HG03060 (cell line): ENCODE measurements at regions not wholly inside any gene's neighbourhood (a gene's known extent, or its start where the extent isn't known, plus 50 kb on each side); places are given as distances from the start of the nearest gene placed in this dataset.
"Not testable (repeated sequence)": the region's sequence is repeated elsewhere in the genome, so short reads cannot be mapped to it uniquely, and the experiment has no call there.

ENCODE experiments used
- ATAC-seq: cut with Tn5 transposase; IDR thresholded peaks from one replicate; pipeline ENCODE4 v1.9.1; 2021; ENCODE audit warnings: low read depth, moderate number of reproducible peaks; ENCODE audit not compliant: unreplicated experiment

GRCh38 chr15:26043018-26043417 lies 179.9 kb upstream of the ATP10A start:
- no peak for ATAC-seq

- no peak for ATAC-seq
Observed at GRCh38 chr15:26038693-26039092, 175.6 kb upstream of the ATP10A start.

GRCh38 chr15:26037369-26037768 lies 174.2 kb upstream of the ATP10A start:
- no peak for ATAC-seq

- ATAC-seq: no peak
Observed at GRCh38 chr15:26033493-26033892, 170.4 kb upstream of the ATP10A start.

GRCh38 chr15:26032162-26032846 lies 169.2 kb upstream of the ATP10A start:
- no peak for ATAC-seq

- not testable (repeated sequence) for ATAC-seq
Observed at GRCh38 chr15:26029586-26029985, 166.5 kb upstream of the ATP10A start.

- ATAC-seq: no peak
Observed at GRCh38 chr15:26029146-26029545, 166.0 kb upstream of the ATP10A start.

DNA sequence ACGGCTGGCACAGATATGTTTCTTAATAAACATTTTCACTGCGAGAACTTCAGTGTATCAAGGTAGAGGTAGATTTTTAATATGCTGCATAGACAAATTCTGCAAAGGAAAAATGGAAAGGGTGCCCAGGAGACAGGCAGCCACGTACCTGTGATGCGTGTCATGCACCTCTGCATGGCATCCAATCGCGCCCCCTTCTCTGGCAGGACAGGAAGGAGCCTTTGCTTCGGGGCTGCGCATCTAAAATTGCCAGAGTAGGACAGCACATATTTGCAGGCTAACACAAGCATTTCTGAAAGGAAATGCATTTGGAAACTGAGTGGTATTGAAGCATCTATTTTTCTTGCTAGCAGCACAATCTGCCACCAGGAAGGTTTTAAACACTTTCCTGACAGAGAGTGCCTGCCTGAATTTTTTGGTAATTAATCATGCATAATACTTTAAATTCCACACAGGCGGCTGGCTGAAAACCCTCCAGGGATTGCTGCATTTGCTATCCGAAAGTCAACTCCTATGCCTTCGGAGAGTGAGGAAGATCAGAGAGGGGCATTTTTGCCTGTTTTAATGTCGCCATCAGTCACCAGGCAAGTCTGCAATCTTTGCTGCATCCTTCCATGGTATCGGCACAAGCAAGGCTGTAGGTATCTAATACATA lies 165.1 kb upstream of the ATP10A start:
- no peak for ATAC-seq

DNA sequence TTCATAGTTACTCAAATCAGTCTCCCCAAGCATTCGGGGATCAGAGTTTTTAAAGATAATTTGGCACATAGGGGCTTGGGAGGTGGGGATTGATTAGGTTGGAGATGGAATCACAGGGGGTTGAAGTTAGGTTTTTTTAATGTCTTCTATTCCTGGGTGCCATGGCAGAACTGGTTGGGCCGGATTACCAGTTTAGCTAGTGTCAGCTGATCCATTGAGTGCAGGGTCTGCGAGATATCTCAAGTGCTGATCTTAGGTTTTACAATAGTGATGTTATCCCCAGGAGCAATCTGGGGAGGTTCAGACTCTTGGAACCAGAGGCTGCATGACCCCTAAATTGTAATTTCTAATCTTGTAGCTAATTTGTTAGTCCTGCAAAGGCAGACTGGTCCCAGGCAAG lies 163.5 kb upstream of the ATP10A start:
- ATAC-seq: not testable (repeated sequence)

DNA sequence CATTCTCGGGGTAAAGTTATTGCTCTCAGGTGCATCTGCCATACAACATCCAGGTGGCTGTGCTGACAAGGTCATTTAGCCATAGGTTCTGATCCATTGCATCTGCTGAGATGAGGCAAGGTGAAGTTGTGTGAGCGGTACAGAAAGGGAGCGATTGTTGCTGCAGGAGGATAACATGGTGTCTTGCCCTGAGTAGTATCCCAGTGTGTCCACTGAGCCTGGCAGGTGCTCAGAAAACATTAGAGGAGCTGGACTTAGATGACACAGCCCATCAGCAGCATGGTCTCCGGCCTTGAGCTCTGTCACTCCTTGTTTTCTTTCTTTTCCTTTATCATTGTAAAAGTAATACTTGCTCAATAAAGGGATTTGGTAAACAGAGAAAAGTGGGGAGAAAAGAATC lies 161.1 kb upstream of the ATP10A start:
- ATAC-seq: no peak

- ATAC-seq: no peak
Observed at GRCh38 chr15:26023691-26024090, 160.6 kb upstream of the ATP10A start.

- ATAC-seq: no peak
Observed at GRCh38 chr15:26023231-26023630, 160.1 kb upstream of the ATP10A start.

- no peak for ATAC-seq
Observed at GRCh38 chr15:26020871-26021270, 157.7 kb upstream of the ATP10A start.

DNA sequence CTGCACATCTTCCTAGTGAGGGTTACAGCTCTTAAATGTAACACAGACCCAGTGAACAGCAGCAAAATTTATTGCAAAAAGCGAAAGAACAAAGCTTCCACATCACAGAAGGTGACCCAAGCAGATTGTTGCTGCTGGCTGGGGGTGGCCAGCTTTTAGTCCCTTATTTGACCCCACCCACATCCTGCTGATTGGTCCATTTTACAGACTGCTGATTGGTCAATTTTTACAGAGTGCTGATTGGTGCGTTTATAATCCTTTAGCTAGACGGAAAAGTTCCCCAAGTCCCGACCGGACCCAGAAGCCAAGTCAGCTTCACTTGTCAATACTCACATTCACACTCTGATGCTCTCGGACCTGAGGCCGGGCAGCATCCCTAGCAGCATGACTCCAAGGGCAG lies 154.5 kb upstream of the ATP10A start:
- no peak for ATAC-seq

- ATAC-seq: no peak
Observed at GRCh38 chr15:26015516-26016075, 152.5 kb upstream of the ATP10A start.

DNA sequence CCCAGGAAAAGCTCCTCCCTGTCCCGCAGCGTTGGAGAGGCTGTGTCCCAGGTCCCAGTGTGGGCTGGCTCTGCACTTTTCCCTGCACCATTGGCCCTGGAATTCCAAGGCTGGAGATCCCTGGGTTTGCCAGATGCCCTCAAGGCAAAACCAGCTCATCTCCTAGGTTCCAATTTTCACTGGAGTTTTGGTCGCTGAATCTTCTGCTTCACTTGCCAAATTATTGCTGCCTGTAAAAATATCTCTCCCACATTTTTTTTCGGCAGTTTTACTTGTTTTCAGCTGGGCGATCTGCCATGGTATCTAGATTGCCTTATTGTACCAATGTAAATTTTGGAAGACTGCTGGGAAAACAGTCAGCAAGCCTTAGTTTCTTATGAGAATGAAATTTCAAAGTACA lies 150.9 kb upstream of the ATP10A start:
- ATAC-seq: no peak

DNA sequence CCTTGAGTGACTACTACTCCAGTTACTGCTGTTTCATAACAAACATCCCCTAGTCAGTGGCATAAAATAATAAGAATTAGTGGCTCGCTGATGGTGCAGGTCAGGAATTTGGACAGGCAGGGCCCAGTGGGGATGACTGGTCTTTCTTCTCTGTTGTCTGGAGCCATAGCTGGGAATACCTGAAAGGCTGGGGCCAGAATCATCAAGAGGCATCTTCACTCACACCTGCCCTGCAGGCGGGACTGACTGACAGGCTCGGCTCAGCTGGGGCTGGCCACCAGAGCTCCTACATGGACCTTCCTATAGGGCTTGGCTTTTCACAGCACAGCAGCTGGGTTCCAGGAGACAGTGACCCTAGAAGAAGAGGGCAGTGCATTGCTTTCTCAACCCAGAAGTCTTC lies 148.8 kb upstream of the ATP10A start:
- no peak for ATAC-seq

GRCh38 chr15:26007151-26007550 lies 144.0 kb upstream of the ATP10A start:
- no peak for ATAC-seq

DNA sequence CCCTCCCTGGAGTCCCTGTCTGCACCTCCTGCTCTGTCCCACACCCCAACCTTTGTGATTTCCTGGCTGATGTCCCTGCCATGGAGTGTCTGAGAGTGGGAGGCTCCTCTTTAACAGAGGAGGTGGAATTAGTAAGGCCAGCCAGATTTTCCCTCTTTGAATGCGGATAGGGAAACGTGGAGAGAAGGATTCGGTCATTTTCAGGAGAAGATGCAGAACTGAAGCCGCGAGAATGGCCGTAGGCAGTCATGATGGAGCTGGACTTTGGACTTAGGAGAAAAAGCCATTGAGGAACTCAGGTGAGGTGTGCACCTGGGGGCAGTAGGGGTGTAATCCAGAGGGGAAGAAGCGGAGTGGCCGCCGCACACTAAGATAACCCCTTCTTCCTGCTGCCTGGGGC lies 138.1 kb upstream of the ATP10A start:
- no peak for ATAC-seq

- ATAC-seq: no peak
Observed at GRCh38 chr15:25993506-25993905, 130.4 kb upstream of the ATP10A start.

- ATAC-seq: no peak
Observed at GRCh38 chr15:25990220-25990619, 127.1 kb upstream of the ATP10A start.

- ATAC-seq: no peak
Observed at GRCh38 chr15:25989327-25989726, 126.2 kb upstream of the ATP10A start.
